Hepatocyte (in vitro differentiated cells): ENCODE measurements at regions not wholly inside any gene's neighbourhood (a gene's known extent, or its start where the extent isn't known, plus 50 kb on each side); places are given as distances from the start of the nearest gene placed in this dataset.
A peak's percentile ranks its signal among the peaks of the same experiment; 100 is the strongest.

Source experiments
- DNase-seq: peaks from one replicate; pipeline ENCODE4 v3.0.0-alpha.2; 2016; ENCODE audit warnings: low spot score
- H2AFZ ChIP-seq: fragments of 200-600 bp; sonication (generic); 2 replicates; pipeline ENCODE4 v1.6.0; 2016; ENCODE audit warnings: antibody characterized with exemption, mild to moderate bottlenecking
- H3K27ac ChIP-seq: fragments of 200-600 bp; sonication (generic); 2 replicates; pipeline ENCODE4 v1.5.1; 2016; ENCODE audit warnings: mild to moderate bottlenecking
- H3K27me3 ChIP-seq: fragments of 200-600 bp; sonication (generic); 2 replicates; pipeline ENCODE4 v1.6.1; 2016
- H3K36me3 ChIP-seq: fragments of 200-600 bp; sonication (generic); replicated peaks from 2 replicates; pipeline ENCODE4 v1.5.1; 2016; ENCODE audit warnings: low read depth; ENCODE audit not compliant: insufficient read depth
- H3K4me1 ChIP-seq: fragments of 200-600 bp; sonication (generic); 2 replicates; pipeline ENCODE4 v1.5.1; 2016; ENCODE audit warnings: mild to moderate bottlenecking, moderate library complexity; ENCODE audit not compliant: insufficient read depth
- H3K4me2 ChIP-seq: fragments of 200-600 bp; sonication (generic); 2 replicates; pipeline ENCODE4 v1.6.0; 2016
- H3K4me3 ChIP-seq: fragments of 200-600 bp; sonication (generic); 2 replicates; pipeline ENCODE4 v1.5.1; 2016; ENCODE audit warnings: mild to moderate bottlenecking
- H3K79me2 ChIP-seq: fragments of 200-600 bp; sonication (generic); 2 replicates; pipeline ENCODE4 v1.6.0; 2017; ENCODE audit warnings: mild to moderate bottlenecking
- H3K9me2 ChIP-seq: fragments of 200-600 bp; sonication (generic); replicated peaks from 2 replicates; pipeline ENCODE4 v1.6.0; 2017; ENCODE audit warnings: mild to moderate bottlenecking; ENCODE audit not compliant: insufficient read depth
- H3K9me3 ChIP-seq: fragments of 200-600 bp; sonication (generic); 2 replicates; pipeline ENCODE4 v1.5.1; 2016; ENCODE audit warnings: low read depth, mild to moderate bottlenecking
- H4K20me1 ChIP-seq: fragments of 200-600 bp; sonication (generic); 2 replicates; pipeline ENCODE4 v1.6.0; 2016; ENCODE audit warnings: mild to moderate bottlenecking; ENCODE audit not compliant: insufficient read depth, poor library complexity, severe bottlenecking
- EZH2 ChIP-seq: fragments of 200-600 bp; sonication (generic); IDR thresholded peaks from 2 replicates; pipeline ENCODE4 v1.6.1; 2016; ENCODE audit warnings: antibody characterized with exemption, mild to moderate bottlenecking, borderline replicate concordance
- EZH2phosphoT487 ChIP-seq: fragments of 200-600 bp; sonication (generic); IDR thresholded peaks from one replicate; pipeline ENCODE4 v1.6.1; 2018; ENCODE audit warnings: antibody characterized with exemption, mild to moderate bottlenecking, low read depth, moderate library complexity; ENCODE audit not compliant: unreplicated experiment, severe bottlenecking
- whole genome bisulfite sequencing: methylation state at CpG from one replicate; pipeline ENCODE4 v1.1.6; 2016; ENCODE audit warnings: low lambda C conversion rate; ENCODE audit errors: missing lambda C conversion rate; 5-methylcytosine and 5-hydroxymethylcytosine counted together
- TF ChIP-seq, protein P1 (sequence below): fragments of 200-600 bp; sonication (generic); IDR thresholded peaks from 2 replicates; pipeline ENCODE4 v1.5.1; 2016; ENCODE audit warnings: antibody characterized with exemption, mild to moderate bottlenecking; ENCODE audit not compliant: poor library complexity

DNA sequence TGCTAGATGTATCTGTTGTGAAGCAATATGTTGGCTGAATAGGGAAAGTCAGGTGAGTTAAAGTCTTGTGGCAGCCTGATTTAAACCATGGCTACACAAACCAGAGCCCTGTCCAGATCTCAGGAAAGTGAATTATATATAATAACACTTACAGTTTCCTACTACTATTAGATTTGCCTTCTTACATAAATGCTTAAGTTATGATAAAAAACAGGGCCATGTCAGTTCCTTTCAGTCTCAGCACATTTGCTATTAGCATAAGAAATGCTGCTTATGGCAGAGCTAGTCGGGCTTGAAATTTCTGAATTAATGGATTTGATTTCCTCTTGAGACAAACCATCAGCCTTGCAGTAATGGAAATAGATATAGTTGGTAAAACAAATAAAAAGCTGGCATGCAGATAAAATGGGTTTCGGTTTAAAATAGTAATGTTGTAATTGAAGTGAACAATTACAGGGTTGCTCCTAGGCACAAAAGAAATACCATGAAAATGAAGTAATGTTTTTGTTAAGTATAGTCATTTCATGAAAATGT lies 664.2 kb upstream of the ZNF608 start:
- no peak for TF ChIP-seq EZH2
- TF ChIP-seq, protein P1, sequence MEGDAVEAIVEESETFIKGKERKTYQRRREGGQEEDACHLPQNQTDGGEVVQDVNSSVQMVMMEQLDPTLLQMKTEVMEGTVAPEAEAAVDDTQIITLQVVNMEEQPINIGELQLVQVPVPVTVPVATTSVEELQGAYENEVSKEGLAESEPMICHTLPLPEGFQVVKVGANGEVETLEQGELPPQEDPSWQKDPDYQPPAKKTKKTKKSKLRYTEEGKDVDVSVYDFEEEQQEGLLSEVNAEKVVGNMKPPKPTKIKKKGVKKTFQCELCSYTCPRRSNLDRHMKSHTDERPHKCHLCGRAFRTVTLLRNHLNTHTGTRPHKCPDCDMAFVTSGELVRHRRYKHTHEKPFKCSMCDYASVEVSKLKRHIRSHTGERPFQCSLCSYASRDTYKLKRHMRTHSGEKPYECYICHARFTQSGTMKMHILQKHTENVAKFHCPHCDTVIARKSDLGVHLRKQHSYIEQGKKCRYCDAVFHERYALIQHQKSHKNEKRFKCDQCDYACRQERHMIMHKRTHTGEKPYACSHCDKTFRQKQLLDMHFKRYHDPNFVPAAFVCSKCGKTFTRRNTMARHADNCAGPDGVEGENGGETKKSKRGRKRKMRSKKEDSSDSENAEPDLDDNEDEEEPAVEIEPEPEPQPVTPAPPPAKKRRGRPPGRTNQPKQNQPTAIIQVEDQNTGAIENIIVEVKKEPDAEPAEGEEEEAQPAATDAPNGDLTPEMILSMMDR = no peak
- TF ChIP-seq EZH2phosphoT487 = no peak
- H3K9me3 ChIP-seq = no peaks in the 10 kb centered on the region
- no peaks in the 10 kb centered on the region for H4K20me1 ChIP-seq
- no peaks in the 10 kb centered on the region for H3K36me3 ChIP-seq
- no peaks in the 10 kb centered on the region for H3K79me2 ChIP-seq
- H3K9me2 ChIP-seq = no peaks in the 10 kb centered on the region
- peak; percentile 7 for DNase-seq
- peaks cover 54% of the 10 kb centered on the region for H3K4me1 ChIP-seq
- 36% methylated on average over 2 of the region's 2 CpGs for WGBS
- peak overlapping the region; percentile 60 for H3K4me2 ChIP-seq
- H3K4me3 ChIP-seq = no peak overlapping the region
- H3K27ac ChIP-seq = peak overlapping the region; percentile 80
- no peak overlapping the region for H2AFZ ChIP-seq
- no peaks in the 10 kb centered on the region for H3K27me3 ChIP-seq

DNA sequence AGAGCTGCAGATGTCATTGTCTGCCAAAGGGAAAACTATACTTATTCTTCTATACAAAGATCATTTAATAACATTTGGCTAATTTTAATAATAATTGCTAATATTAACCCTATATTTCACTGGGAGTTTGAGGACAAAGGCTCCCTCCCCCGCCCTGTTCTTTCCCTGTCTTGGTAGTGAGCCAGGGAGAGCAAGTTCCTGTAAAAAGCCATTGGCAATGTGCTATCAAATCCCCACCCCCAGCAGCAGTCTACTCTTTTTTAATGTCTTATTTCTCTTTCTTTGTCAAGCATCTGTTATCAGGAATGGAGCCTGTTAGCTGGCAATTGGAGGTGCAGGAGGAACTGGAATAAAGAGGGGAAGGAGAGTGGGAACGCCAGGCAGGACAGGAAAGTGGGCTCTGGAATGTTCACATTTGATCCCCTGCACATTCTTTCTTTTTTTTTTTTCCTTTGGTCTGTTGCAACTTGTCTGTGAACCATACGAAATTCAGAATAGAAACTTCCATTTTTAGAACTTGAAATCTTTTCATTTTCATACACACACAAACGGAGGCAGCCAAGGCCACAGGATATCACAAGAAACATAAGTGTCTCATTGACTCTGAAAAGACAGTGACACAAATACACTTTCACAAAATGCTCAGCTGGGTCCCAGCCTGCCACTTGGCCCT lies 664.8 kb upstream of the ZNF608 start:
- Histone ChIP-seq H3K36me3 (no peaks in the 10 kb centered on the region), H3K79me2 (no peaks in the 10 kb centered on the region), H2AFZ (peak overlapping the region; percentile 6), H3K4me2 (peak overlapping the region; percentile 60), H4K20me1 (no peaks in the 10 kb centered on the region), H3K4me3 (no peak overlapping the region), H3K9me2 (no peaks in the 10 kb centered on the region), H3K27me3 (no peaks in the 10 kb centered on the region), H3K4me1 (peaks cover 54% of the 10 kb centered on the region), H3K9me3 (no peaks in the 10 kb centered on the region), H3K27ac (peak overlapping the region; percentile 80)
- WGBS = 31% methylated on average over 4 of the region's 4 CpGs
- DNase-seq = peak; percentile 28
- TF ChIP-seq, protein P1 = no peak

DNA sequence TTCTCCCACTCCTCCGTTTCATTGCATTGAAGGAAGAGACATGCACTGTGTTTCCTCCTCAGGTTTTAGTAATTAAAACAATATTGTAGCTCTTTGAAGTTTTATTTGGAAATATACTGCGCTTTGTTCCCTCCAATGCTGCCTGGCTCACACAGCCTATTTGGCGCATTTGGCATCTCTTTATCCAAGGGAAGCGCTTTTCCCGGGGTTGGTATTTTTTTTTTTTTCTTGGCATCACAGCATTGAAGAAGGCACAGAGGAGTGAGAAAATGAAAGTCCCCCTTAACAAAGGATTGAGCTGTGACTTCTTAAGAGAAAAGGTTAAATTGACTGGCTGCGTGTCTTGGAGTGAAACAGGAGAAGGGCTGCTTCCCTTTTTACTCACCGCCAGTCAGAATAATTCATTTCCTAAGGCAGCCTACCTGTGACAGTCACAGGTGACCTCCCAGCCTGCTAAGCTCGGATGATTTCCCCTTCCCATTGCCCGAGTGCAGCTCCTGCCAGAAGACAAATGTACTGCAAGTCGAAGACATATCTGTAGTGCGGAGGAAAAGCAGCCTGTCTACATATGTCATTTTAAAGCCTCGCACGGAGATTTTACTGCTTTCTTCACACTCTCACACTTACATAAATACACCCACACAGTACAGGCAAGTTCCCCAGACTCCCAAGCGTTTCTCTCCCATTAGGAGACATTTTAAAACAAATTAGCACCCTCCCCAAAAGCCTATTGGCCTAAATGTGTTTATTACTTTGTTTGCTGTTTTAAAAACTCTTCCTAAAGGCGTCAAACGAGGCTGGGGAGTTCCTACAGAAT lies 665.5 kb upstream of the ZNF608 start:
- no peaks in the 10 kb centered on the region for H3K9me2 ChIP-seq
- no peak overlapping the region for H3K4me3 ChIP-seq
- H2AFZ ChIP-seq = peak overlapping the region; percentile 39
- WGBS = 25% methylated on average over 16 of the region's 16 CpGs
- H3K4me1 ChIP-seq = peaks cover 54% of the 10 kb centered on the region
- peak; percentile 74 for DNase-seq
- H3K27ac ChIP-seq = peak overlapping the region; percentile 80
- no peaks in the 10 kb centered on the region for H3K36me3 ChIP-seq
- peak overlapping the region; percentile 60 for H3K4me2 ChIP-seq
- H3K9me3 ChIP-seq = no peaks in the 10 kb centered on the region
- no peaks in the 10 kb centered on the region for H3K27me3 ChIP-seq
- no peak for TF ChIP-seq EZH2
- TF ChIP-seq, protein P1 = peak; percentile 14
- H4K20me1 ChIP-seq = no peaks in the 10 kb centered on the region
- no peaks in the 10 kb centered on the region for H3K79me2 ChIP-seq
